GM12878 (cell line): ENCODE measurements at regions not wholly inside any gene's neighbourhood (a gene's known extent, or its start where the extent isn't known, plus 50 kb on each side); places are given as distances from the start of the nearest gene placed in this dataset.

Experiments used
- ESRRA ChIP-seq: IDR thresholded peaks from 2 replicates; pipeline ENCODE4 v1.6.1; 2012; ENCODE audit warnings: mild to moderate bottlenecking, low read length, improper control_type of control experiment
- HDAC2 ChIP-seq: fragments of 200-600 bp; sonication (generic); IDR thresholded peaks from 2 replicates; pipeline ENCODE4 v1.6.1; 2017
- MYC ChIP-seq: IDR thresholded peaks from 2 replicates; pipeline ENCODE4 v1.6.1; 2011; ENCODE audit warnings: mild to moderate bottlenecking, low read length, moderate library complexity, inconsistent platforms; ENCODE audit not compliant: insufficient read depth, insufficient replicate concordance, insufficient read length, severe bottlenecking
- NFYA ChIP-seq: IDR thresholded peaks from 2 replicates; pipeline ENCODE4 v1.6.1; 2011; ENCODE audit warnings: low read depth, mild to moderate bottlenecking, low read length, improper control_type of control experiment, borderline replicate concordance
- REST ChIP-seq: IDR thresholded peaks from 2 replicates; pipeline ENCODE4 v1.6.1; 2012; ENCODE audit warnings: mild to moderate bottlenecking, low read depth, low read length
- ZBTB33 ChIP-seq: fragments of 450-650 bp; IDR thresholded peaks from 2 replicates; pipeline ENCODE4 v1.6.1; 2017; ENCODE audit warnings: mild to moderate bottlenecking
- ZSCAN29 ChIP-seq: fragments of 450-650 bp; IDR thresholded peaks from 2 replicates; pipeline ENCODE4 v1.6.1; 2017; ENCODE audit warnings: mild to moderate bottlenecking, moderate library complexity
- TF ChIP-seq, protein P1 (sequence below): IDR thresholded peaks from 2 replicates; pipeline ENCODE4 v1.6.1; 2012; ENCODE audit warnings: improper control_type of control experiment, low read depth, low read length; ENCODE audit not compliant: insufficient replicate concordance

DNA sequence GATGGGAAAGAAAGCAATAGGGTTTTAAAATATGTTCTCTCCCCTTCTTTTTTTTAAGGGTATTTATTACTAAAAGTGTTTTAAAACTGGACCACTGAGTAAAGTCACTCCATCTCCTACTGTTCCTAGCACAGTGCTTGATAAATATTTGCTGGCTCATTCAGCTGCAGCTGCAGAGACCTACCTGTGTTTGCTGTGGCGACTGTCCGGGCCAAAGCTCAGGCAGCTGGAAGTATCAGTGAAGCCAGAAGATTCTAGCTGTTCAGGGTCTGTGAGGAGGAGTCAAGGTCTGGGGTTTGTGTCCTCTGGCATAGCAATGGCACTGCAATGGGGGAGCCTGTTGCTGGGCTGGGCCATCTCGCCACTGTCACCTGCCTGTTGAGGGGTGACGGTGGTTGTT lies 109.9 kb downstream of the RPLP1 start (continued):
- no peak for TF ChIP-seq ZBTB33
- TF ChIP-seq HDAC2 = no peak
- TF ChIP-seq NFYA = no peak
- TF ChIP-seq ZSCAN29 = no peak
- TF ChIP-seq, protein P1, sequence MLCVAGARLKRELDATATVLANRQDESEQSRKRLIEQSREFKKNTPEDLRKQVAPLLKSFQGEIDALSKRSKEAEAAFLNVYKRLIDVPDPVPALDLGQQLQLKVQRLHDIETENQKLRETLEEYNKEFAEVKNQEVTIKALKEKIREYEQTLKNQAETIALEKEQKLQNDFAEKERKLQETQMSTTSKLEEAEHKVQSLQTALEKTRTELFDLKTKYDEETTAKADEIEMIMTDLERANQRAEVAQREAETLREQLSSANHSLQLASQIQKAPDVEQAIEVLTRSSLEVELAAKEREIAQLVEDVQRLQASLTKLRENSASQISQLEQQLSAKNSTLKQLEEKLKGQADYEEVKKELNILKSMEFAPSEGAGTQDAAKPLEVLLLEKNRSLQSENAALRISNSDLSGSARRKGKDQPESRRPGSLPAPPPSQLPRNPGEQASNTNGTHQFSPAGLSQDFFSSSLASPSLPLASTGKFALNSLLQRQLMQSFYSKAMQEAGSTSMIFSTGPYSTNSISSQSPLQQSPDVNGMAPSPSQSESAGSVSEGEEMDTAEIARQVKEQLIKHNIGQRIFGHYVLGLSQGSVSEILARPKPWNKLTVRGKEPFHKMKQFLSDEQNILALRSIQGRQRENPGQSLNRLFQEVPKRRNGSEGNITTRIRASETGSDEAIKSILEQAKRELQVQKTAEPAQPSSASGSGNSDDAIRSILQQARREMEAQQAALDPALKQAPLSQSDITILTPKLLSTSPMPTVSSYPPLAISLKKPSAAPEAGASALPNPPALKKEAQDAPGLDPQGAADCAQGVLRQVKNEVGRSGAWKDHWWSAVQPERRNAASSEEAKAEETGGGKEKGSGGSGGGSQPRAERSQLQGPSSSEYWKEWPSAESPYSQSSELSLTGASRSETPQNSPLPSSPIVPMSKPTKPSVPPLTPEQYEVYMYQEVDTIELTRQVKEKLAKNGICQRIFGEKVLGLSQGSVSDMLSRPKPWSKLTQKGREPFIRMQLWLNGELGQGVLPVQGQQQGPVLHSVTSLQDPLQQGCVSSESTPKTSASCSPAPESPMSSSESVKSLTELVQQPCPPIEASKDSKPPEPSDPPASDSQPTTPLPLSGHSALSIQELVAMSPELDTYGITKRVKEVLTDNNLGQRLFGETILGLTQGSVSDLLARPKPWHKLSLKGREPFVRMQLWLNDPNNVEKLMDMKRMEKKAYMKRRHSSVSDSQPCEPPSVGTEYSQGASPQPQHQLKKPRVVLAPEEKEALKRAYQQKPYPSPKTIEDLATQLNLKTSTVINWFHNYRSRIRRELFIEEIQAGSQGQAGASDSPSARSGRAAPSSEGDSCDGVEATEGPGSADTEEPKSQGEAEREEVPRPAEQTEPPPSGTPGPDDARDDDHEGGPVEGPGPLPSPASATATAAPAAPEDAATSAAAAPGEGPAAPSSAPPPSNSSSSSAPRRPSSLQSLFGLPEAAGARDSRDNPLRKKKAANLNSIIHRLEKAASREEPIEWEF = no peak
- no peak for TF ChIP-seq MYC
- TF ChIP-seq ESRRA = no peak
- TF ChIP-seq REST = no peak
- TF ChIP-seq, all 136 proteins: peak for 0
